Hepatocyte (in vitro differentiated cells): ENCODE measurements at regions not wholly inside any gene's neighbourhood (a gene's known extent, or its start where the extent isn't known, plus 50 kb on each side); places are given as distances from the start of the nearest gene placed in this dataset.

ENCODE experiments used
- CTCF ChIP-seq: fragments of 200-600 bp; sonication (generic); IDR thresholded peaks from 2 replicates; pipeline ENCODE4 v1.5.1; 2016; ENCODE audit warnings: antibody characterized with exemption, mild to moderate bottlenecking; ENCODE audit not compliant: poor library complexity
- EZH2 ChIP-seq: fragments of 200-600 bp; sonication (generic); IDR thresholded peaks from 2 replicates; pipeline ENCODE4 v1.6.1; 2016; ENCODE audit warnings: antibody characterized with exemption, mild to moderate bottlenecking, borderline replicate concordance
- EZH2phosphoT487 ChIP-seq: fragments of 200-600 bp; sonication (generic); IDR thresholded peaks from one replicate; pipeline ENCODE4 v1.6.1; 2018; ENCODE audit warnings: antibody characterized with exemption, mild to moderate bottlenecking, low read depth, moderate library complexity; ENCODE audit not compliant: unreplicated experiment, severe bottlenecking

GRCh38 chr1:95407131-95407885, 173.3 kb downstream of the RWDD3 start:
- no peak for TF ChIP-seq CTCF
- TF ChIP-seq EZH2phosphoT487: no peak
- TF ChIP-seq EZH2: no peak
